ENCODE measurements at regions not wholly inside any gene's neighbourhood (a gene's known extent, or its start where the extent isn't known, plus 50 kb on each side); places are given as distances from the start of the nearest gene placed in this dataset.

GRCh38 chr16:79764415-79765110 lies 164.0 kb upstream of the MAF start:
- TF ChIP-seq CTCF (IDR thresholded peaks at IDR 0.05) = no peak
- no peak for TF ChIP-seq POLR2A (IDR thresholded peaks at IDR 0.05)
